CD4-positive, CD25-positive, alpha-beta regulatory T cell (primary cell): ENCODE measurements at regions not wholly inside any gene's neighbourhood (a gene's known extent, or its start where the extent isn't known, plus 50 kb on each side); places are given as distances from the start of the nearest gene placed in this dataset.

Experiments
- ATAC-seq, 2 donors: fragments of 150-1000 bp; cut with Tn5 transposase; one replicate each; pipeline ENCODE4 v1.10.0; 2021; ENCODE audit warnings: low read depth in 2 of 2, moderate number of reproducible peaks in 2 of 2, moderate library complexity in 1 of 2
- DNase-seq, 3 donors: peaks; one replicate each; pipeline versions ENCODE4 v3.0.0 to v3.0.0-alpha.2; 2012 to 2022; ENCODE audit warnings: mixed read lengths in 1 of 3
- H3K27ac ChIP-seq: one replicate; pipeline ENCODE4 v1.7.0; 2013; ENCODE audit warnings: mild to moderate bottlenecking, low read length; ENCODE audit not compliant: insufficient read depth, poor library complexity, severe bottlenecking
- H3K27me3 ChIP-seq: one replicate; pipeline ENCODE4 v1.7.0; 2013; ENCODE audit warnings: low read length; ENCODE audit not compliant: control insufficient read depth, insufficient read depth
- H3K36me3 ChIP-seq: one replicate; pipeline ENCODE4 v1.7.0; 2013; ENCODE audit warnings: mild to moderate bottlenecking, low read length, moderate library complexity; ENCODE audit not compliant: control insufficient read depth, insufficient read depth
- H3K4me1 ChIP-seq: 2 replicates; pipeline ENCODE4 v1.7.0; 2013; ENCODE audit warnings: mild to moderate bottlenecking, low read length; ENCODE audit not compliant: insufficient read depth, control insufficient read depth, poor library complexity, severe bottlenecking
- H3K4me3 ChIP-seq: one replicate; pipeline ENCODE4 v1.7.0; 2013; ENCODE audit warnings: low read depth, mild to moderate bottlenecking, low read length, moderate library complexity
- H3K9me3 ChIP-seq, 2 experiments: 1 replicate in 1 of 2; 2 replicates in 1 of 2; pipeline ENCODE4 v1.7.0; 2013; ENCODE audit warnings: low read length in 2 of 2, mild to moderate bottlenecking in 1 of 2, moderate library complexity in 1 of 2; ENCODE audit not compliant: control insufficient read depth in 2 of 2
- H3K27ac Mint-ChIP-seq, 3 donors: one replicate each; pipeline ENCODE4 v1.8.0; 2020 to 2022; ENCODE audit warnings: mild to moderate bottlenecking in 3 of 3, mixed read lengths in 3 of 3, moderate library complexity in 2 of 3
- H3K27me3 Mint-ChIP-seq: one replicate; pipeline ENCODE4 v1.8.0; 2022; ENCODE audit warnings: mild to moderate bottlenecking, mixed read lengths
- H3K36me3 Mint-ChIP-seq: one replicate; pipeline ENCODE4 v1.8.0; 2020; ENCODE audit warnings: mixed read lengths
- H3K4me1 Mint-ChIP-seq, 4 donors: one replicate each; pipeline ENCODE4 v1.8.0; 2020 to 2022; ENCODE audit warnings: mixed read lengths in 4 of 4, mild to moderate bottlenecking in 1 of 4
- H3K4me3 Mint-ChIP-seq, 4 donors: one replicate each; pipeline ENCODE4 v1.8.0; 2020 to 2022; ENCODE audit warnings: mild to moderate bottlenecking in 4 of 4, mixed read lengths in 4 of 4, moderate library complexity in 3 of 4
- H3K9me3 Mint-ChIP-seq, 7 donors: one replicate each; pipeline ENCODE4 v1.8.0; 2020 to 2022; ENCODE audit warnings: mixed read lengths in 7 of 7, mild to moderate bottlenecking in 3 of 7, moderate library complexity in 2 of 7

GRCh38 chr13:38477676-38478075 lies 128.0 kb downstream of the UFM1 start:
- no peak for DNase-seq
- Histone ChIP-seq H3K27ac (no peak overlapping the region), H3K9me3 (no peaks in the 10 kb centered on the region), H3K27me3 (no peaks in the 10 kb centered on the region), H3K4me3 (no peak overlapping the region), H3K36me3 (no peaks in the 10 kb centered on the region), H3K4me1 (no peaks in the 10 kb centered on the region)
- Mint-ChIP-seq H3K27ac (no peak overlapping the region), H3K4me1 (no peaks in the 10 kb centered on the region), H3K36me3 (no peaks in the 10 kb centered on the region), H3K27me3 (no peaks in the 10 kb centered on the region), H3K9me3 (peaks cover 0 to 4% (median 0%) of the 10 kb centered on the region in 7 donors), H3K4me3 (no peak overlapping the region)
- no peak for ATAC-seq

GRCh38 chr13:38483623-38484022 lies 134.0 kb downstream of the UFM1 start:
- no peak for DNase-seq
- Mint-ChIP-seq H3K9me3 (peaks cover 0 to 4% (median 0%) of the 10 kb centered on the region in 7 donors), H3K4me3 (no peak overlapping the region), H3K27me3 (no peaks in the 10 kb centered on the region), H3K27ac (no peak overlapping the region), H3K4me1 (no peaks in the 10 kb centered on the region), H3K36me3 (no peaks in the 10 kb centered on the region)
- H3K27ac ChIP-seq = no peak overlapping the region
- ATAC-seq = no peak
- no peaks in the 10 kb centered on the region for H3K9me3 ChIP-seq
- H3K27me3 ChIP-seq = no peaks in the 10 kb centered on the region
- no peaks in the 10 kb centered on the region for H3K4me1 ChIP-seq
- no peaks in the 10 kb centered on the region for H3K36me3 ChIP-seq
- no peak overlapping the region for H3K4me3 ChIP-seq

GRCh38 chr13:38490657-38491056 lies 141.0 kb downstream of the UFM1 start:
- Histone ChIP-seq H3K27ac (no peak overlapping the region), H3K4me3 (no peak overlapping the region), H3K4me1 (no peaks in the 10 kb centered on the region), H3K27me3 (no peaks in the 10 kb centered on the region), H3K9me3 (no peaks in the 10 kb centered on the region), H3K36me3 (no peaks in the 10 kb centered on the region)
- H3K4me3 Mint-ChIP-seq = no peak overlapping the region
- H3K9me3 Mint-ChIP-seq = peaks cover 0 to 4% (median 0%) of the 10 kb centered on the region in 7 donors
- no peak overlapping the region for H3K27ac Mint-ChIP-seq
- DNase-seq (no peak), ATAC-seq (no peak)
- H3K36me3 Mint-ChIP-seq = no peaks in the 10 kb centered on the region
- no peaks in the 10 kb centered on the region for H3K27me3 Mint-ChIP-seq
- H3K4me1 Mint-ChIP-seq = no peaks in the 10 kb centered on the region

GRCh38 chr13:38494445-38494844 lies 144.8 kb downstream of the UFM1 start:
- Histone ChIP-seq H3K27me3 (no peaks in the 10 kb centered on the region), H3K4me3 (no peak overlapping the region), H3K36me3 (no peaks in the 10 kb centered on the region), H3K9me3 (peaks cover 0 to 4% of the 10 kb centered on the region in 2 experiments), H3K4me1 (no peaks in the 10 kb centered on the region), H3K27ac (no peak overlapping the region)
- no peak for DNase-seq
- no peak overlapping the region for H3K4me3 Mint-ChIP-seq
- no peak overlapping the region for H3K27ac Mint-ChIP-seq
- peaks cover 0 to 10% (median 5%) of the 10 kb centered on the region in 7 donors for H3K9me3 Mint-ChIP-seq
- ATAC-seq = no peak
- no peaks in the 10 kb centered on the region for H3K36me3 Mint-ChIP-seq
- no peaks in the 10 kb centered on the region for H3K27me3 Mint-ChIP-seq
- H3K4me1 Mint-ChIP-seq = no peaks in the 10 kb centered on the region

DNA sequence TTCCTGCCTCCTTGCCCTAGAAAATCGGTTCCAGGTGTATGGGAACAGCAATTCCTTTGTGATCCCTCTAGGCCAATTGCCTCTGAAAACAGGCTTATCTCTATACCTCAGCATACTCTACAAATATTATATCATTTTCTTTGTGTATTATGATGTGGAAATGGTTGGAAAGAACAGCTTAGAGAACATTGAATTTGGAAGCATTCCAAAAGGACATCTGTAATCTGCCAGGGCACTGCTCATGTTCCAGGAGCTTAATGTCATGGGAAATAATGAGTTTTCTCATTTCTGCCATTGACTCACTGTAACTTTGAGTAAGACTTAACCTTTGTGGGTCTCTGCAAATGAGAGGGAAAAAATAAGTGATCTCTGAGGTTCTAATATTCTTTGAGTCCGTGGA lies 147.3 kb downstream of the UFM1 start:
- Mint-ChIP-seq H3K27ac (no peak overlapping the region), H3K27me3 (no peaks in the 10 kb centered on the region), H3K4me1 (no peaks in the 10 kb centered on the region), H3K36me3 (no peaks in the 10 kb centered on the region), H3K9me3 (peaks cover 0 to 9% (median 6%) of the 10 kb centered on the region in 7 donors), H3K4me3 (no peak overlapping the region)
- H3K9me3 ChIP-seq = peaks cover 0 to 4% of the 10 kb centered on the region in 2 experiments
- H3K4me3 ChIP-seq = no peak overlapping the region
- ATAC-seq (no peak), DNase-seq (no peak)
- H3K27me3 ChIP-seq = no peaks in the 10 kb centered on the region
- H3K36me3 ChIP-seq = no peaks in the 10 kb centered on the region
- no peak overlapping the region for H3K27ac ChIP-seq
- H3K4me1 ChIP-seq = no peaks in the 10 kb centered on the region

GRCh38 chr13:38498271-38498670 lies 148.6 kb downstream of the UFM1 start:
- H3K4me1 Mint-ChIP-seq = no peaks in the 10 kb centered on the region
- peaks cover 0 to 4% of the 10 kb centered on the region in 2 experiments for H3K9me3 ChIP-seq
- no peak overlapping the region for H3K27ac ChIP-seq
- no peak overlapping the region for H3K27ac Mint-ChIP-seq
- no peak overlapping the region for H3K4me3 ChIP-seq
- no peaks in the 10 kb centered on the region for H3K4me1 ChIP-seq
- ATAC-seq (no peak), DNase-seq (no peak)
- no peaks in the 10 kb centered on the region for H3K27me3 Mint-ChIP-seq
- no peaks in the 10 kb centered on the region for H3K27me3 ChIP-seq
- H3K36me3 ChIP-seq = no peaks in the 10 kb centered on the region
- no peak overlapping the region for H3K4me3 Mint-ChIP-seq
- peaks cover 0 to 10% (median 6%) of the 10 kb centered on the region in 7 donors for H3K9me3 Mint-ChIP-seq
- no peaks in the 10 kb centered on the region for H3K36me3 Mint-ChIP-seq

- Histone ChIP-seq H3K9me3 (no peaks in the 10 kb centered on the region), H3K4me1 (no peaks in the 10 kb centered on the region), H3K36me3 (no peaks in the 10 kb centered on the region), H3K27ac (no peak overlapping the region), H3K27me3 (no peaks in the 10 kb centered on the region), H3K4me3 (no peak overlapping the region)
- no peak overlapping the region for H3K4me3 Mint-ChIP-seq
- no peaks in the 10 kb centered on the region for H3K36me3 Mint-ChIP-seq
- no peak for DNase-seq
- peaks cover 4% of the 10 kb centered on the region for H3K27me3 Mint-ChIP-seq
- ATAC-seq = no peak
- peaks cover 0 to 5% (median 0%) of the 10 kb centered on the region in 7 donors for H3K9me3 Mint-ChIP-seq
- no peak overlapping the region for H3K27ac Mint-ChIP-seq
- H3K4me1 Mint-ChIP-seq = no peaks in the 10 kb centered on the region
These were observed 164.9 kb downstream of the UFM1 start for GRCh38 chr13:38514575-38514974.

GRCh38 chr13:38518328-38518727 lies 168.5 kb upstream of the FREM2 start:
- no peak overlapping the region for H3K27ac Mint-ChIP-seq
- Histone ChIP-seq H3K36me3 (no peaks in the 10 kb centered on the region), H3K4me1 (no peaks in the 10 kb centered on the region), H3K27ac (no peak overlapping the region), H3K4me3 (no peak overlapping the region), H3K9me3 (no peaks in the 10 kb centered on the region), H3K27me3 (no peaks in the 10 kb centered on the region)
- ATAC-seq (no peak), DNase-seq (no peak)
- H3K4me3 Mint-ChIP-seq = no peak overlapping the region
- no peaks in the 10 kb centered on the region for H3K36me3 Mint-ChIP-seq
- no peaks in the 10 kb centered on the region for H3K4me1 Mint-ChIP-seq
- peaks cover 0 to 5% (median 0%) of the 10 kb centered on the region in 7 donors for H3K9me3 Mint-ChIP-seq
- peaks cover 1% of the 10 kb centered on the region for H3K27me3 Mint-ChIP-seq
